ENCODE measurements at regions not wholly inside any gene's neighbourhood (a gene's known extent, or its start where the extent isn't known, plus 50 kb on each side); places are given as distances from the start of the nearest gene placed in this dataset.
"Not testable (repeated sequence)": the region's sequence is repeated elsewhere in the genome, so short reads cannot be mapped to it uniquely, and the experiment has no call there.

DNA sequence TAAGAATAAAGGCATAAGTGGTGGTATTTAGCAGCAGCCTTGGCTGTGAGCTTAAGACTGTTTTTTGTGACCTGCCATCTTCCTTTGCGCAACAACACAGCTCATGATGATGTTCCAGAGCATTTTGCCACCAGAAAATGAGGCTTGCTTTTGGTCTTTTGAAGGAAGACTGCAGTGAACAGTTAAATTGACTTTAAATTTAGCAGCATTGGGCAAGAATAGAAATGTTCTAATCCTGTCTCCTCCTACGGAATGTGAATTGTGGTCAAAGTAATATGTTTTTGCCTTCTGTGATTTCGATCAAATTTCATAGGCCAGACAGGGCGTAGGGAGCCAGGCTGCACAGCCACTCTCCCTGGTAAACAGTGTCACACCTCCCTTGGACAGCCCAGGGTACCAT, 460.7 kb upstream of the RASGRP1 start:
- no peak for DNase-seq (ENCODE audit: low read depth)

DNA sequence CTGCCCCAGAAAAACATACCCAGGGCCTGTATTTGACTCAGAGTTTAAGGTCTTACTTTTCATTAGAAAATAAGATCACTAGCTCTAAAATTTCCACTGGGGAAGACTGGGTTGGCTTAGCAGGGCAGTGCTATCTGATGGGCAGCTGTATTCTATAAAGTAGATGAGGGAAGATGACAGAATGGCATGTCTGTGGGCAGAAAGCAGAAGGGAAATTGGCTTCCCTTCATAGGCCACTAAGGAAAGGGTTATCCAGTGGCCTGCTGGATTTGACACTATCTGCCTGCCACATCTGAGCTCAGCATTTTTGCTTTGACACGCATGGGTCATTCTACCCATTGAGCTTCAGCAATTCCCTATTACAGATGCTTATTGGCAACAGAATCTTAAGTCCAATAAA, 461.3 kb upstream of the RASGRP1 start:
- DNase-seq (ENCODE audit: low read depth): no peak

DNA sequence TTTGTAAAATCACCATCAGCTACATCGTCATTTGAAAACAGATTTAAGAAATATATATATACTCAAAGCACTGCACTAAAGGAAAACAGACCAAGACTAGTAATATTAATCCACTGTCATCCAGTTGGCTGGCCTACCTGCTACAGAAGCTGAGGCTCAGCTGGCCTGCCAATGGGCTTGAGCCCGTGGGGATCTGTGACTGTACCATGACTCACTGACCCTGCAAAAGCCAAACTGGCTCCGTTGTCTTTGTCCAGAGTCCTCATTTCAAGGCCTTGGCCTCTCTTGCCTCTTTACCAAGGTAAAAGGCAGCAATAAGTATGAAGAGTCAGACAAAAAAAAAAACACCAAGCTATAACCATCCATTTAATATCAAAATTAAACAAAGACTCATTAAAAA, 463.5 kb upstream of the RASGRP1 start:
- DNase-seq (ENCODE audit: low read depth): peak; percentile 89

DNA sequence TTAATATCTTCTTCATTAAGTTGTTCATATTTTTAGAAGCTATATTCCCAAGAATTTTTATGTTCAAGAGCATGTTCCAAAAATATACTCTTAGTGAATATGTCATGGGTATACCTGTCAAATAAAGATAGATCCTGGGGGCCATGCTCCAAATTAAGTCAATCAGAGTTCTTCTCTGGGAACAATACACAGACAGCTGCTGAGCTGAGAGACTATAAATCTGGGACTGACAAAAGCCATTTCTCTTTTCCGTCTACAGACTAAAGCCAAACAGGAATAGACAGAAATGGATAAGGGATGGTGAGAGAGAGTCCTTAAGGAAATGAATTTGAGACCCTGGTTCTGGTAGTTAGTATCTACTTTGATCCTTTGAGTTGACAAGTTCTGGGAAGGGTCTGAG, 465.1 kb upstream of the RASGRP1 start:
- no peak for DNase-seq (ENCODE audit: low read depth)

DNA sequence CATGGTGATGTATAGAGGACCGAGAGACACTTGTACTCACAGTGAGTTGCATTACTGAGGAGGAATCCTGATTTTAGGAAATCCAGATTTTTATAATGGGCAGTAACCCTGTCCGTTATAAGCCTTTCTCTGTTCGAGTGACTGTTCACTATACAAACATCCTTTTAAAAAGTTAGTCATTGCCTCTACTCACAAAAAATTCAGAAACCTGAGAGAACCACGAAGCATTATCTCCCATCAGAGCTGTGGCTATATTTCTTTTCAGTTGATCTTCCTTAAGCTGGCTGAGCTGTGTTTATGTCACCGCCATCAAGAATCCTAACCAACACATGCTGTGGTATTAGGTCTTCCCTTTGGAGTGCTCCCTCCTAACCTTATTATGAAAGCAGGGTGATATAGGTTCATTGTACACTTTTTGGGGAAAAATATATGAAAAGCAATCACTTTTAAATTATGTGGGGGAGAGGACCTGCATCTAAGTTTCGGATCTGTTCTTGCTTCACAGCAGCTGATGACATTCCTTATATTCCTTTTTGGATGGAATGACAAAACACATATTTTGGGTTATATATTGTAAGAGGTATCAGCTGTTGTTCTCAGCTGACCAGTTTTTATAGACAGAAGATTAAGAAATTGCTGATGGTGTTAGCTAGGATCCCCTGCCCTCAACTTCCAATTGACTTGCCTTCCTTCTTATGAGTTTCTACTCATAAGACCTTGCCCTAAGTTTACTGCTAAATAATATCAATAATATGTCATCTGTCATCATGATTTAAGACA, 465.9 kb upstream of the RASGRP1 start:
- DNase-seq (ENCODE audit: low read depth): peak; percentile 70

DNA sequence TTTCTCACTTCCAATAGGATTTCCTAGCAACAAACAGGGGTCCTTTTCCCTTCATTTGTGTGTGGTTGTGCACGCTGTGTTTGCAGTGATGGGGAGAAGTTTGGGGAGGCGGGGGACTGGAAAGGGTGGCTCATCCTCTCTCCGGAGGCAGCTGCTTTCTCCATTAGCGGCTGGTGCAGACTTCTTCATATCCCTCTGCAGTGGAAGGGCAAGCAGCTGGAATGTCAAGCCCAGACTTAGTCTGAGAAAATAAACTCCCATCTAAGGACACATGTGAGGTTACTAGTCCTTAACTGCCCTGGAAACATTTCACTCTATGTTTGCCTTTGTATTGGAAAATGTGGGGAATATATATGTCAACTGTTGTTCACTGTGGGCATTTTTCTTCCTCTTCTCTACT, 467.0 kb upstream of the RASGRP1 start:
- no peak for DNase-seq (ENCODE audit: low read depth)

DNA sequence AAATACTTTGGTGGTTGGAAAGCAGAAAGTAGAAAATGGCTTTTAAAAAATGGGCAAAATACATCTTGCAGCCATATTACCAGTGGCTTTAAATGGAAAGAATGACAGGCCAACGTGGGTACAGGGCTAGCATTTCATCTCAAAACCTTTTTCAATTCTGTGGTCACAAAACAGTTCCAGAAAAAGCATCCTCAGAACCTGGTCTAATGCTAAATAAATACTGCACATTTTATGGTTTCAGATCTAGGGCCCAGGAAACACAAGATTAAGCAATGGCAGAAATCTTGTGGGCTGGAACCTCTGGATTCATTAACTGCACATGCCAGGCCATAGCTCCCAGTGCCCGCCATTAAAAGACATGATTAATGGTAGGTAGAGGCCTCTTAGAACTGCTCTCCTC, 470.2 kb upstream of the RASGRP1 start:
- DNase-seq (ENCODE audit: low read depth): peak; percentile 31

DNA sequence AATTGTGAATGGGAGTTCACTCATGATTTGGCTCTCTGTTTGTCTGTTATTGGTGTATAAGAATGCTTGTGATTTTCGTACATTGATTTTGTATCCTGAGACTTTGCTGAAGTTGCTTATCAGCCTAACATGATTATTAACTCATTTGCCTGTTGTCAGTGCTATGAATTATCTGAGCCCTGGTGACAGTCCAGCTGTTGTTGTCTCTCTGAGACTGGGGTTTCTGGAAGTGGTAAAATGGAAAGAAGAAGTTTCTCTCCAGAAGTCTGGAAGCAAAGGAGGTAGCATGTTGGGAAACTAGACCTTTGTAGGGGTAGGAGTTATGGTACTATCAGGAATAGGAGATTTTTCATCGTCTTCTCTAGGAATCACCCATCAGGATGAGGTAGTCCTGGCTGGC, 473.0 kb upstream of the RASGRP1 start:
- not testable (repeated sequence) for DNase-seq (ENCODE audit: low read depth)

DNA sequence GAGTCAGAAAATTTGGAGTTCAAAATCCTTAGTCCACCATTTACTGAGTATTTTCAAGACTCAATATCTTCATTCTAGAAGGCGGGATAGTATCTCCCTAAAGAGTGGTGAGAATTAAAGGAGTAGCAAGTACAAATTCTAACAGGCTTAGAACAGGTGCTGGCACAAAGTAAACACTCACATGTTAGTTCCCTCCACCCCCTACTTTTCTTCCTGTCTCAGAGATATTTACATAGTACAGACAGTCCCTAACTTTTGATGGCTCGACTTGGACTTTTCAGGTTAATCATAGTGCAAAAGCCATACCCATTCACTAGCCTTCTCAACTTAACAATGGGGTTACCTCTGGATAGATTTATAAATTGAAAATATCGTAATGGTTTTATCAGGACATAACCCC, 476.2 kb upstream of the RASGRP1 start:
- no peak for DNase-seq (ENCODE audit: low read depth)

DNA sequence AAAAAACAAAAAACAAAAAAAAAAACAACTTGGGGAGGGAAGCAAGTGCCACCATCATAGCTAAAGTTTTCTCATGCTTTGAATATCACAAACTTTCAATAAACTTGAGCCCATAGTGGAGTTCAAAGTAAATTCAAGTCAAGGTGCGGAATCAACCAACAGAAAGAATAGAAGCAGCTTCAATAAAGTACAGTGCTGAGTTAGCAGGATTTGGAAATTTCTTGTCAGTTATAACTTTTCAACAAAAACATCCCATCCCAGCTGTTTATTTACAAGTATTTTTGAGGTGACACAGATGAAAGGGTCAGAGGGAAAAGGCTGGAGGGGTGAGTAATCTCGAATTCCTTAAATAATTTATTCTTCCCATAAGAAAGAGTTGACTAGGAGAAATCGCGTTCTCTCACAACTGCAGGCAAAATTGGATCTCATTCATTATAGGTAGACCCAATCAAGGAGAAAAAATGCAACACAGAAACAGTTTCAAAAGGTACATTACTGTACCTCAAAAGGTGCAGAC, 477.4 kb upstream of the RASGRP1 start:
- DNase-seq (ENCODE audit: low read depth): peak; percentile 65

DNA sequence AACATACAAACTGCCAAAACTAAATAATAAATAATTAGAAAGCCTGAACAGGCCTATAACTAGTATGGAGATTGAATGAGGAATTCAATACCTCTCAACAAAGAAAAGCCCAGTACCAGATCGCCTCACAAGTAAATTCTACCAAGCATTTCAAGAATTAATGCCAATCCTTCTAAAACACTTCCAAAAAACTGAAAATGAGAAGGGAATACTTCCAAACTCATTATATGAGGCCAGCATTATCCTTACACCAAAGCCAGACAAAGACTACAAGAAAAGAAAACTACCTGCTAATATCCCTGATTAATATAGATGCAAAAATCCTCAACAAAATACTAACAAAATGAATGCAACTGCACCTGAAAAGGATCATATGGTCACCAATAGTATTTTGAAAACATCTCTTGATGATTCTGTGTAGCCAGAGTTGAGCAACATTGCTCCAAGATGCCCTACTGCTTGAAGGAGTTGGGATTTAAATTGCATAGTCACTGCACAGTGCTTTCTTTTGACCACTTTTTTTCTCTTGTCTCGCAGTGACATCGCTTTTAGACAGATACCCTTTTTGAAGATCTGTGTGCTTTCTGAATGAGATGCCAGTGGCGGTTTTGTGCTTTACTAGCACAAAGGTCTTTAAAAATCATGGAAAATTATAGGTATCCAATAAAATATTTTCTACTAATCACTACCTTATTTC, 487.2 kb upstream of the RASGRP1 start:
- DNase-seq (ENCODE audit: low read depth): no peak

DNA sequence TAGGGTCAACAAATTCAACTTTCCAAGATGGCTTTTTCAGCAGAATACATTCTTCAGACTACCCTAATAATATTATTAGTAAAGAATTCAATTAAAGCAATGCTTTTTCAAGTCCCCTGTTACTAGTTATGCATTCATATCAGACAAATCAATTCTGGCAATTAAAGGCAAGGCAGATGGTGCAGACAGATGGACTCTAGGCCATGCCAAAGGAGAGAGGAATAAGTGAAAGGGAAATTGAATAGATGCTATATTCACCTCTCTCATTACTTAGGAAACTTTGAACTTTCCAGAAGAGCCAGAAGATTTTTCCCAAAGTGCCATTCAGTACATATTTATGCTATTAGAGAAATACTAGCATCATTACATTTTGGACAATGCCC, 487.7 kb upstream of the RASGRP1 start:
- no peak for DNase-seq (ENCODE audit: low read depth)

DNA sequence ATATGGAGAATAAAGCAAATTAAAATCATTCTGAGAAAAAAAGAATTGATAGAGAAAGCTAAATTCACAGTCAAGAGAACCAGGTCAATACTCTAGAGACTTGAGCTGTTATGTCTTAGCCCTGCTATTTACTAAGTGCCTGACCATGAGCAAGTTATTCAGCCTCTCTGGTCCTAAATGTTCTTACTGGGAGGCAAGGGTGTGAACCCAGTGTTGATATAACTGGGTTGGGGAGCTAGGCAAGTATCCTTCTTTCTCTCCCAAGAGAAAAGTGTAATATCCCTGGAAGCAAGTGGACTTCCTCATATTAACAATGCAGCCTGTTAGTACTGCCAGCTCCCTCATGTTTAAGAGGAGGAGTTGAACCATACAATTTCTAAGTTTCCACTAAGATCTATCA, 488.9 kb upstream of the RASGRP1 start:
- no peak for DNase-seq (ENCODE audit: low read depth)

DNA sequence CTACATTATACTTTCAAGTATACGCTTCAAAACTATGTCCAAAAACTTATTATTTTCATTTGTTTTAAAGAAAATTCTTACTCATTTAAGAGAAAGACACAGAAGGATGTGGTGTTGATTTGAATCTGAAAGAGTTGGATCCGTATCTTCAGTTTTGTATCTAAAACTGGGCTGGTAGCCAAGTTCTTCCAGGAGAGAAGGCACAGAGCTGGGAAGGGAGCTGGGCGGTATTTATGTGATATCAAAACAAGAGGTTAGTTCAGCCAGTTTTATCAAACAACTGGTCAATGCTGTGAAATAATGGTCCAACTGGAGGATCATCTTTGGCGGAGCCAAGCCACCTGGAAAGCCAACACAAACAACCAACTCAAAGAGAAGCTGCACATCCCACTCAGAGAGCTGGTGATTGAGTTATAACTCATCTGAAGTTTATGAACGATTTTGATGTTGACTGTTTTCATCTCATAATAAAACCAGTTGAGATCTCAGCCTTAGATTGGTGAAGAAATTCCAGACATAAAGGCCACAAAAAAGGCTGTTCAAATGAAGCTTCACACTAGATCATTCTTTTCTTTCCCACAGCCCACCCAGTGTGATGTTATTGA, 489.6 kb upstream of the RASGRP1 start:
- DNase-seq (ENCODE audit: low read depth): peak; percentile 50

DNA sequence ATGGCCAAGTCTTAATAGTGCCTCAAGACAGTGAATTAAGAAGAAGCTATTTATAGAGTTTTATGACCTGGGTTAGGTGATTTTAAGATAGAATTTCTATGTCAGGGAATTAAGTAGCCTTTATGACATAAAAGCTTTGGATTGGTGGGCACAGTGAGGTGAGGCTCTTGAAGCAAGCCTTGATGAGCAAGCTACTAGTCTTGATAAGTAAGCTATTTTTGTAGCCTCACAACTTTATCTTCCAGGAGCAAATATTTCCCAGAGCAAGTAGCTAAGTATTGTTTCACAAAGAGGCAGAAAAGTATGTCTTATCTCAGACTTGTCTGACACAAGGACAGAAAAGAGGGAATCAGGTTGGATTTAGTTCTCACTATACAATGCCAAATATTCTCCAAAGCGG, 491.7 kb upstream of the RASGRP1 start:
- no peak for DNase-seq (ENCODE audit: low read depth)

DNA sequence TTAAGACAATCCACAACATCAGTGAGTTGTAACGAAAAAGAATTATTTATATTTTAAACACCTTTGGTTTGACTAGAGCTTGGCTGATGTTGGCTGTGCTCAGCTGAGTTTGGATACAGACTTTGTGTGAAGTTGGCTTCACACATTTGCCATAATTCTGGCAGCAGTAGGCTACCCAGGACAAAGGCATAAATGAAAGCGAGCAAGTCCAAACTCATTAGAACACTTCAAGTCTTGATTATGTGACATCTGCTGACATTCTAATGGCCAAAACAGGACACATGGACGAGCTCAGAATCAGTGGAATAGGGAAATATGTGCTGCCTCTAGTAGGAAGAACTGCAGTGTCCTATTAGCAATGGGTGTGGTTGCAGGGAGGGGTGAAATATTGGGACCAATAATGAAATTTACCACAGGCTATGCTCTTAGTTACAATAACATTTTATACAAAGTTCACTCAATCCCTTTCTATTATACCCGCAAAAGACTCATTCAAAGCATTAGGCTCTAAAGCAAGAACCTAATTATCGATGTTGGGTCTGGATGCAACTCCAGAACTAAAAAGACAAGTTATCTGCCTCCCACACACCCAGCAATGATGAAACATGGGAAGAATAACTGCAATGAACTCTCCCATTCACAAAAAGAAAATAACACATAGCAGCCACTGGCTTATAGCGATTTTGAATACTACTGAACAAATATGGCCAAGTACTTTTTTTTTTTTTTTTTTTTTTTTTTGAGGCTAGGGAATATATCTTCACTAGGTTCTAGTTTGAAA, 493.9 kb upstream of the RASGRP1 start:
- no peak for DNase-seq (ENCODE audit: low read depth)

DNA sequence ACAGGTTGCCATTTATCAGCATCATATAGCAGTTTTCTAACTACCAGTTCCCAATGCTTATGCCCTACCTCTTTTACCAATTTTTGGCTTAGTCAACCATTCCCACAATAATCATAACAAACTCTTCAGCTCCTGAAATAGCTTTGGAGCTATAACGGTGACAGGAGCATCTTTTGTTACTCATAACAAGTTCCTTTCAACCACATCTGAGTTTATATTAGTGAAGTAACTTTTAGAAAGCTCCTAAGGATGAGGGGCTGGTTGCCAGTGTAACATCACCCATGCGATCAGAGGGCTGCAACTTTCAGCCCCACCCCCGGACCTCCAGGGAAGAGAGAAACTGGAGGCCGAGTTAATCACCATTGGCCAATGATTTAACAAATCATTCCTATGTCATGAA, 495.3 kb upstream of the RASGRP1 start:
- DNase-seq (ENCODE audit: low read depth): peak; percentile 48

DNA sequence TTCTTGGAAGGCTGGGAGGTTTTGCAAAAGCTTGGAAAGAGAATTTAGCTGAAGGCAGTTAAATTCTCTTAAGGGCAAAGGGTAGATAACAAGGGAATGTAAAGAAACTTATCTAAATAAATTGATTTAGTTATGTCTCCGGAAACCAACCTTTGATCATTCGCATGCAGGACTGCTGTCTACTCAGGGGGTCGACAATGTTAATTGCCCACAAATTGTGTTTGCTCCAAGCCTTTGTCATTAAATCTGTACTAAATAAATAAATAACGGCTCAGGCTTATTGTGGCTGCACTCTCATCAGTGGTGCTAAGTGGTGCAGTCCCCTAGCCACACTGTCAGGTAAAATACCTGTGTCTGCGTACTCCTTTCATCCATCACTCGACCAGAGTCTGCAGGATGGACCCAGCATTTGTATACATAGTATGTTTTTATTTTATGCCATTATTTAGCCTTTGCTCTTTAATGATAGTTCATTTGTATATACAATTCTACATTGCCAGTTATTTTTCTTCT, 497.4 kb upstream of the RASGRP1 start:
- no peak for DNase-seq (ENCODE audit: low read depth)

DNA sequence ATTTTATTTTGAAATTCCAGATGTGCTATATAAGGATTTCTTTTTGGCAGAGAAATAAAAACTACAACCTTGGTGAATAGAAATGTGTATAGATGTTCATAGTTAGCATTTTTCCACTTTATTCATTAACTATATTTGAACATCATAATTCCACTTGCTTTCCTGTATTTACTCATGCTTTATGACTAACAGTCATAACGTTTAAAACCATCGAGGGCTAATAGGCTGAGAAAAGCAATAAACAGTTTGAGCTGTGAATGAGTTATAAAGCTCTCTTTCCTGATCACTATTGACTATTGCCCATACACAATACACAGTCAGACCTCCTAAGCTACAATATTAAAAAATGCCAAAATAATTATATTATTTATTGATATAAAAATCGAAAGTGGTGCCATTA, 502.1 kb upstream of the RASGRP1 start:
- no peak for DNase-seq (ENCODE audit: low read depth)

DNA sequence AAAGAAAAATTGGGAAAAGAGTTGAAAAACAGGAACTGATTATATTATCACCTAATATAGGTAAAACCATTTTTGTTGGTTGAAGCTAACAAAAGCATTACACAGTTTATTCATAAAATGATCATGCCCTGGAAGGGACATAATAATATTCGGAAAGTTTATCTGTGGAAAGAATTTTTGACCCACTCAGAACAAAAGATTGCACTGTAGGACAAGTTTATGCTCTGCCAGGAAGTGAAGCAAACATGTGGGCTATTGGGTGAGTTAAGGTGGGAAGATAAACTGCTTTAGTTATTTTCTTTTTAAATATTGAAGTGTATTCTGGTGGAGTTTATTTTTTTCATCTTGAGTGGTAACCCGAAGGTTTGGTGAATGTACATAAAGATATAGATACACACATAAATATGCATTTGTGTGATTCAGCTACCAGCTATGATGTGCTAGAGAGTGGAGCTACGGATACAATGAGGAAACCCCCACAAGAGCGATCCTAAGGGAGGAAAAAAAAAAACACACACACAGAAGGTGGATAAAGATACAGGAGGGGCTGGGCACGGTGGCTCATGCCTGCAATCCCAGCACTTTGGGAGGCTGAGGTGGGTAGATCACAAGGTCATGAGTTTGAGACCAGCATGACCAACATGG, 506.4 kb upstream of the THBS1 start:
- no peak for DNase-seq (ENCODE audit: low read depth)

DNA sequence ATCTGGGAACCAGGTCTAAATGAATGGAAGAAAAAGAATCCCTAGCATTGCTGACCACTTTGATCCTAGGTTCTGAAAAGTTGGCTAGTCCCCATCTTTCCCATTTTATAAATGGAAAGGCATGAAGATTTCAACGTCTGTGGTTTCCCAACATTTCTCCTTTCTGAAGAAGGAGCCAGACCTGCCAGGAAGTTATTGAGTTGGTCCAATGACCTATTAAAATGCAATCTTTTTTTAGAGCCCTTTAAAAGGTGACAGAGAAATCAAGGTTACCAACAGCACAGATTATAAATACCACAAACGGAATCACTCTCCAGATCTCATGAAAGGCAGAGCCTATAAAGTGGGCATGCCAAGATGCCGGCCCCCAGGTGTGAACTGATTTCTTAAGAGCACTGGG, 505.6 kb upstream of the THBS1 start:
- peak; percentile 86 for DNase-seq (ENCODE audit: low read depth)

Measured in M059J (cell line).